ENCODE measurements at regions not wholly inside any gene's neighbourhood (a gene's known extent, or its start where the extent isn't known, plus 50 kb on each side); places are given as distances from the start of the nearest gene placed in this dataset.

DNA sequence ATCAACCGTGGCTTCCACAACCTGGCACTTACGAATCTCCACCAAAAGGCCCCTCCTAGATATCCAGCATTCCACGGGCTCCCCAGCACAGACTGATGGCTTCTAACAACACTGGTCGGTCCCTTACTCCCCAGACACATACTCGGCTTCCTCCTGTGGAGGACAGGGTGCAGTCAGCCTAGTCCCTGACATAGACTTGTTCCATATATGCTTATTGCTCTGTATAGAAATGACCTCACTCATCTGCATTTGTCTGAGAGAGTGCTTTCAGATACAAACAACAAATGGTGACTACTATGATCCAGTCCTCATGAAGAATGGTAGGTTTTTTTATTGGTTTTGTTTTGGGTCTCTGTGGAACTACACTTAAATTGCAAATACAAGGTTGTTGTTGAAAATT lies 72.4 kb downstream of the TMEM215 start:
- TF ChIP-seq, protein P1, sequence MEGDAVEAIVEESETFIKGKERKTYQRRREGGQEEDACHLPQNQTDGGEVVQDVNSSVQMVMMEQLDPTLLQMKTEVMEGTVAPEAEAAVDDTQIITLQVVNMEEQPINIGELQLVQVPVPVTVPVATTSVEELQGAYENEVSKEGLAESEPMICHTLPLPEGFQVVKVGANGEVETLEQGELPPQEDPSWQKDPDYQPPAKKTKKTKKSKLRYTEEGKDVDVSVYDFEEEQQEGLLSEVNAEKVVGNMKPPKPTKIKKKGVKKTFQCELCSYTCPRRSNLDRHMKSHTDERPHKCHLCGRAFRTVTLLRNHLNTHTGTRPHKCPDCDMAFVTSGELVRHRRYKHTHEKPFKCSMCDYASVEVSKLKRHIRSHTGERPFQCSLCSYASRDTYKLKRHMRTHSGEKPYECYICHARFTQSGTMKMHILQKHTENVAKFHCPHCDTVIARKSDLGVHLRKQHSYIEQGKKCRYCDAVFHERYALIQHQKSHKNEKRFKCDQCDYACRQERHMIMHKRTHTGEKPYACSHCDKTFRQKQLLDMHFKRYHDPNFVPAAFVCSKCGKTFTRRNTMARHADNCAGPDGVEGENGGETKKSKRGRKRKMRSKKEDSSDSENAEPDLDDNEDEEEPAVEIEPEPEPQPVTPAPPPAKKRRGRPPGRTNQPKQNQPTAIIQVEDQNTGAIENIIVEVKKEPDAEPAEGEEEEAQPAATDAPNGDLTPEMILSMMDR (IDR thresholded peaks at IDR 0.05; ENCODE audit: low read depth, low read length) = no peak
- no peak for DNase-seq (ENCODE audit: low read depth in 2 of 2)
- H3K4me3 ChIP-seq (replicated peaks in 1 of 2; ENCODE audit: low read depth in 2 of 2, low read length in 2 of 2) = no peak overlapping the region

DNA sequence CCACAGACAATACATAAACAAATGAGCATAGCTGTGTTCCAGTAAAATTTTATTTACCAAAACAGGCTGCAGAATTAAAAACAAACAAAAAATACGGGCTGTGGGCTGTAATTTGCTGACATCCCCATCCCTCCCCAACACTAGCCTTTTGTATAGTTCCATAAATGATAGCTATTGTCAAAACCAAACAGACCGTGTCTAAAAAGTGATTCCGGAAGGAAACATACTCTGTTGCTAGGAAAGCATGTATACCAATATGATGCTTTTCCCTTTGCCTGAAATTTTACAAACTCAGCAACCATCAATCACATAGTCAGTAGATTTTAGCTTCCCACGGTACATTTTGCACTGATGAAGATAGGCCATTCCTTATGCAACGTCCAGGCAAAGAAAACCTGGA lies 80.0 kb downstream of the TMEM215 start:
- TF ChIP-seq, protein P1 (IDR thresholded peaks at IDR 0.05; ENCODE audit: low read depth, low read length) = no peak
- no peak for DNase-seq (ENCODE audit: low read depth in 2 of 2)
- no peak overlapping the region for H3K4me3 ChIP-seq (replicated peaks in 1 of 2; ENCODE audit: low read depth in 2 of 2, low read length in 2 of 2)

DNA sequence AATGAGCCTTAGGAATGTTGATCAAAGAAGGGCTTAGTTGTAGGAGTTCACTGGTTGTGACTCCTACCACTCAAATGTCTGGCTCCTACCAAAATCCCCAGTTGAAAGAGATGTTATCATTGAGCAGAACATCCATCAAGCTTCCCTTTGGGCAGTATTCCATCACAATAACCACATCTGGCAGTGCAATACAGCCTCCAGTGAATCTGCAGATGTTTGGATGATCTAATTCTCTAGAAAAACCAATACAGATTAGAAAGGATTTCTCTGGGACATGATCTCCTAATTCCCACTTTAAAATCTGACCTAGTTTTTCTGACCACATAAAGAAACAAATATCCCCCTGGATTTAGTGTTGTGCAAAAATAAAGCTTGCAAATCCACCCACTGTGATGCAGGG lies 81.6 kb downstream of the TMEM215 start:
- TF ChIP-seq, protein P1 (IDR thresholded peaks at IDR 0.05; ENCODE audit: low read depth, low read length) = no peak
- H3K4me3 ChIP-seq (replicated peaks in 1 of 2; ENCODE audit: low read depth in 2 of 2, low read length in 2 of 2) = no peak overlapping the region
- DNase-seq (ENCODE audit: low read depth in 2 of 2) = no peak

DNA sequence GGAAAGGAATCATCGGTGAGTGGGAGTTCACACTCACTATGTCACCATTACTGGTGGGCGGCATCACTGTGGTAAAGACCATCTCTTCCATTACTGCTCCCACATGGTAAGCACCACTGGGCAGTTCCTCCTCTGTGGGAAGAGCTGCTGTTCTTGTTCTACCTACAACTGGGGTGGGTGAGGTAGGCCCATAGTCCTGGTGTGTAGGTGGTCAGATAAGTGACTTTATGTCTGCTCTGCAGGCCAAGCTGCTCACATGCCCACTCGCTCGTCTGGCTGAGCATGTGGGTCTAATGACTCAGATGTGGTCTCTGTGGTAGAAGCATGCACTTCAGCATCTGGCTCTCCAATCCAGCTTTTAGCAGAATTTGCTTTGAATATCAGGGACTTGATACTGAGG lies 82.9 kb downstream of the TMEM215 start:
- H3K4me3 ChIP-seq (replicated peaks in 1 of 2; ENCODE audit: low read depth in 2 of 2, low read length in 2 of 2) = no peak overlapping the region
- TF ChIP-seq, protein P1 (IDR thresholded peaks at IDR 0.05; ENCODE audit: low read depth, low read length) = no peak
- no peak for DNase-seq (ENCODE audit: low read depth in 2 of 2)

DNA sequence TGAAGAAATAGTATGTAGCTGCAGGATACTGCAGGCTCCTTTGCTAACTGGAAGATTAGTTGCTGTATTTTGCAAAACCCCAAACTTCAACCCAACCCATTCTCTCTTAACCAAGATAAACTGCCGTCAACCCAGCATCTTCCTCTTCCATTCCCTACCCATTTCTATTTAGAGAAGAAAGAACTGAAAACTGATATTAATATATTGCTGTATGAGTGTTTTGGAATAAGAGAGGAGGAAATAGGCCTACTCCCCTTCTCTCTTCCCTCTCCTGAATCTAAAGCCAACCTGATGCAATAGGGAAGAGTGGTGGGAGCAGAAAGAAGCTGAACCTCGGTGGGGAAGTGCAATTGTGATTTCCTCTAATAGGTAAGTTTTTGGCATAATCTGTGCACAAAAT lies 83.7 kb downstream of the TMEM215 start:
- no peak for DNase-seq (ENCODE audit: low read depth in 2 of 2)
- no peak overlapping the region for H3K4me3 ChIP-seq (replicated peaks in 1 of 2; ENCODE audit: low read depth in 2 of 2, low read length in 2 of 2)
- TF ChIP-seq, protein P1 (IDR thresholded peaks at IDR 0.05; ENCODE audit: low read depth, low read length) = no peak

DNA sequence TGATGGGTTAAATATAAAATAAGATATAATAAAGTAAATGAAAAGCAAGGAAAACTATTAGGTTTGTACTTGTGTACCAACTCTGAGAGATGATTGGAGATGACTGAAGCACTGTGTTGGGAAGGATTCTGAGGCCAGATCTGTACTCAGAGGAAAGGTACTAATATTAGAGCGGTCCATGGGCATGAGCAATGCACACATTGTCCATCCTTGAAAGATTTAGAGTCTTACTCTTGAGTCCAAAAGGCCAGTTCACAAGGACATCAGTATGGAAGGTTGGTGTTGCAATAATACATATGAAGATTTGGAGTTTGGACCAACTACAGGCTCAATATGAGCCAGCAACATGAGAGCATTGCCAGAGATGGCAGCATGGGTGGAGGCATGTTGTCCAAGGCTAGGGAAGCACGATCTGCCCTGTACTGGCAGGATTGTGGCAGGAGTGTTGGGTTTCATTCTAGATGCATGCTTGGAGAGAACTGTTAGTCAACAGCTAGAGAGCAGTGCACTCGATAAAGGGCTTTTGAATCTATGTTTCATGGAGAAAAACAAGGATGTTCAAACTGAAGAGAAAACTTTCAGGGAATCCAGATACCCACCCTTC lies 84.4 kb downstream of the TMEM215 start:
- TF ChIP-seq, protein P1 (IDR thresholded peaks at IDR 0.05; ENCODE audit: low read depth, low read length) = no peak
- H3K4me3 ChIP-seq (replicated peaks in 1 of 2; ENCODE audit: low read depth in 2 of 2, low read length in 2 of 2) = no peak overlapping the region
- no peak for DNase-seq (ENCODE audit: low read depth in 2 of 2)

DNA sequence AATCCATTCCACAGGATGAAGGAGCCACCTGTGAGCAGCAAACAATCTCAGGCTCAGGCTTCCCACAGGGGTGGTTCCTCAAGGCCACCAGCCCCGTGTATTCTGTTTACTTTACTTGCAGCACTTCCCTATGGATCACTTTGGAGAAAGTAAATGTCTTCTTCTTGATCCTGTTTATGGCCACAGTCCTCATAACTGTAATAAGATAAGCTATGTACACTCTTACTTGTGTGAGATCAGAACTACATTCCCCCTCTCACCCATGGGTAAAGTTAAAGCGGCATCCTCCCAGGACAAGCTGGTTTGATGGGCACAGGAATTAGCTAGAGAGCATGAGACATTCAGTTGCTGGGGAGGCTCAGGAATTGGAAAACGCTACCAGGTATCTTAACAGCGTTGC lies 86.1 kb downstream of the TMEM215 start:
- DNase-seq (ENCODE audit: low read depth in 2 of 2) = no peak
- no peak overlapping the region for H3K4me3 ChIP-seq (replicated peaks in 1 of 2; ENCODE audit: low read depth in 2 of 2, low read length in 2 of 2)
- TF ChIP-seq, protein P1 (IDR thresholded peaks at IDR 0.05; ENCODE audit: low read depth, low read length) = no peak
